Myocyte (in vitro differentiated cells): ENCODE measurements at regions not wholly inside any gene's neighbourhood (a gene's known extent, or its start where the extent isn't known, plus 50 kb on each side); places are given as distances from the start of the nearest gene placed in this dataset.

Source experiments
- DNase-seq: peaks from one replicate; pipeline ENCODE4 v3.0.0-alpha.2; 2012; ENCODE audit warnings: low read depth

DNA sequence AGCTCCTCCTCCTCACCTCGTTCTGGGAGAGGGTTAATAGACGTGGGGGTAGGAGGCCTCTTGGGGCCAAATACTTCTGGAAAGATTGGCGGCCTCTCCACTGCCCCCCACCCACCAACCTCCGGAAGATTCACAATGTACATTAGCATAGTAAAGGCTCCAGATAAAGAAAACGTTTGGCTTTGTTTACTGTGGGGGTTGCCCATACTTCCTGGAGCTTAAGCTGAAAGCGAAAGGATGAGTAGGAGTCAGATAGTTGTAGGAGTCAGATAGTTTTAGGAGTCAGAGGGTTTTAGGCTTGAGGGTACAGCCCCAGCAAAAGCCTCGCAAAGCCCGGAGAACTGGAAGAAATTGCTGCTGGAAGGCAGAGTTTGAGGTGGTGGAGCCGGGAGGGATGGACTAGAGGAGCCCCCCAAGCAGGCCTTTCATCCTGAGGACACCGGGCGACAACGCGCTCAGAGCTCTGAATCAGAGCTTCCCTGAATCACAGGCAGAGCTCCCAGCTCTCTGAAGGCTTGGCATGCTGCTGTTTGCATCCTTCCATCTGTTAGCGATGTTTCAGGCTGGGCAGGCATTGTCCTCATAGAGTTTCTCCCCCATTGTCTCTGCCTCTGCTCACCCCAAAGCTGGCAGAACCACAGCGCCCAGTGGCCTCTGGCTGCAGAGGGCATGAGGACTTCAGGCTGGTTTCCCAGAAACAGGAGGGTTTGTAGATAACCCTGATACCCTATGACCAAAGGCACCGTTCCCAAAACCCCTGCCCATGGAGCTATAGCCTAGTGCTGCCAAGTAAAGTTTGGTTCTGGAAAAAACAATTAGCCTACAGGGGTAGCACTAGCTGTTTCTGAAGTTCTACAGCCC lies 280.7 kb downstream of the BCOR start:
- DNase-seq, result no peak

DNA sequence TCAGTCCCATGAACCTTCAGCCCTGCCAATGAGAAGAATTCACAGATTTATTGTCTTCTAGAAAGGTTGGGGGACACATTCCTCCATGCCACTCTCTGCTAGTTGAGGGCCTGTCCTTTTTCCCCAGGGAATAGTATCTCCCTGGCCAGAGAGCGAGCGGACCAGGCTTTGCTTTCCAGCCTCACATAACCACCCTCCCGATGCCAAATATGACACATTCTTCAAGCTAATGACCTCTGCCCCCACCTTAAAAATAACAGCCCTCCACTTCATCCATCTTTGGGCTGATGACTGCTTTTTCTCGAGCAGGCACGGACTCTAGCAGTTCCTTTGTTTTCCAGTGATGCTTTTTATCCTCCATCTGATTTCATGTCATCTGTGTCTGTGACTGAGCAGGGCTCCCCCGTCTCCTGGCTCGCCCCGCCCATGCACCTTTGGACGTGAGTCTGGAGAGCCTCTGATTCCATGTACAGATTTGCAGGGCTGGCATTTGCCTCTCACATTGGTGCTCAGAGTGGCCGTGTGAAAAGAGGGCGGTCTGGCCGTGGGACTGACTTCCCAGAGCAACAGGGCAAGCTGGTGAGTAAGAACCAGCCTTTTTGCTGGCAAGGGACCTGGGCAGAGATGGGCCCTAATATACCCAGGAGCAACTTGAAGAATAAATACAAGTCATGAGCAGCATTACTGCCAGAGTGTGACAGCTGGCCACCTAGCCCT lies 279.8 kb downstream of the BCOR start:
- DNase-seq, result no peak

DNA sequence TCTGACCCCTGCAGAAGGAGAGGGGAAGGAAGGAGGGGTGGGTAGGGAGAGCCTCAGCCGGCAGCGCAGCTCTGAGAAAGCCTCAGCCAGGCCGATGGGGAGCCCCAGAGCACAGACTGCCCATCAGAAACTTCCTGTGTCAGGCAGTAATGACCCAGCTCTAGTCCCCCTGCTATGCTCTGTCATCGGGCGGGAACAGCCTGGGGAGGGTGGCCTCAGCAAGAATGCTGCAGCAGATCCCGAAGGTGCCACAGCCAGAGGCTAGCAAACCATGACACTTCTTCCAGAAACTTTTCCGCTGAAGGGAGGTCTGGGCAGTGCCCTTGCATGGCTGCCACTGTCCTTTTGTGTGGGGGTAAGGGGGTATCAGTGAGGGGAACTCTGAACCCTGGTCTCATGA lies 279.0 kb downstream of the BCOR start:
- DNase-seq, result no peak

DNA sequence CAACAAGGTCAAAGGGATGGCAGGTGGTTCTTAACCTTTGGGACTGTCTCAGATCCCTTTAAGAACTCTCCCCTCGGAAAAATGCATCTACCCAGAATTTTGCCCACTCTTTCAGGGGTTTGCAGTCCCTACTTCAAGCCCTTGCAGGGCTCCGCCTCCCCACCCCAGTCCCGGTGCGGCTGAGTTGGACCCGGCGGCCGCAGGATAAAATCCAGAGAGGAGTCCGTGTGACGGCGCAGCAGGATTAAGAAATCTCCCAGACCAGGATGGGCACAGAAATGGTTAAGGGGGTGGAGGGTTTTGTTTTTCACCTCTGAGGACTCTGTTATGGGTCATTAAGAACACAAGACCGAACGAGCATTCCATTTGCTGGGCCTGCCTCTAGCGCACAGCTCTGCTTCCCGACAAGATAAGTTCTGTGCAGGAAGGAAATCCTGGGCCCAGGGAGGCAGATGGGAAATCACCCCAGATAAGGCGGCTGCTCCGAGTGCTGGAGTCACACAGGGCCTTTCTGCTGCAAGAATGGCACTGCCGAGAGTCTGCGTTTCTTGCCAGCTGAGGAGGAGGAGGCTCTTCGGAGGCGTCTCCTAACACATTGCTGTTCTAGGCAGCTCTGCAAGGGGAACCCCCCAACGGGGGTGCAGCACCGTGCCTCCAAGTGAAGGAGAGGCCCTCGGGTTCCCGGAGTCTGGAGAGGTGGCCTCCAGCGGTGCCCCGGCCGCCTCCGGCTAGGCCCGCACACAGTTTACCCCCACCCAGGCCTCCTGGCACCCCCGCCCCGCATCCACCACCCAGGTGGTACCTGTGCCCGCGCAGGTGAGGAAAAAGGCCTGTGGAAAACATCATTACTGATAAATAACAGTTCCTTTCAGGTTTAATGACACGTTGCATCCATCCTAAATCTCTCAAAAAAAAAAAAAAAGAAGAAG lies 277.6 kb downstream of the BCOR start:
- no peak for DNase-seq

DNA sequence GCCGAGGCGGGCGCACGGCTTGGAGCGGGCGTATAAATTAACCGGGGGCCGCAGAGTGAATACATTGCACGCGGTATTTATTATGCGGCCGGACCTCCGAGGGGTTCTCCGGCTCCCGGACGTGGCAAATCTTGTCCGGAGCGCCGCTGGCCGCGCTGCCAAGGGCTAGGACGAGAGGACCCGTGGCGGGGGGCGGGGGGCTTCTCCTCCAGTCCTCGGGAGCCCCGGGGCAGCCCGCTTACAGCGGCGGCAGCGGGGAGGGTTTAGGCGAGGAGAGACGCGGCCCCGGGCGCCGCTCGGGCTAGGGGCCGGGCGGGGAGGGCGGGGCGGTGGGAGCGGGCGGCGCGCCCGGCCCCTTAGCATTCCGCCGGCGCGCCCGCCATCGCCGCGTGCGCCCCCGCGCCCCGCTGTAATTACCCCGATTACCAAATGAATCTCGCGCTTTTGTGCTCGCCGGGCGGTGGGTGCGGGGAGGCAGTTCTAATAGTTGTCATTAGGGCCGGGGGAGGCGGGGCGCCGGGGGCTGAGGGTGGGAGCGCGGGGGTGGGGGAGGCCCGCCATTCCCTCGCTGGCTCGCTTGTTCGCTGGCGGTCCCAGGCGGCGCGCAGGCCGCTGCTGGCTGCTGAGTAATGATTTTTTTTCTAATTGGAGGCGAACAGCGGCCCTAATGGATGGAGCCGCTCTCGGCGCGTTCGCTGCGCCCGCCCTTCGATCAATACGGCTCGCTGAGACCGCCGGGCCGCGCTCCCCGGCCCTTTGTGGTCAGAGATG lies 276.6 kb downstream of the BCOR start:
- DNase-seq, result no peak

DNA sequence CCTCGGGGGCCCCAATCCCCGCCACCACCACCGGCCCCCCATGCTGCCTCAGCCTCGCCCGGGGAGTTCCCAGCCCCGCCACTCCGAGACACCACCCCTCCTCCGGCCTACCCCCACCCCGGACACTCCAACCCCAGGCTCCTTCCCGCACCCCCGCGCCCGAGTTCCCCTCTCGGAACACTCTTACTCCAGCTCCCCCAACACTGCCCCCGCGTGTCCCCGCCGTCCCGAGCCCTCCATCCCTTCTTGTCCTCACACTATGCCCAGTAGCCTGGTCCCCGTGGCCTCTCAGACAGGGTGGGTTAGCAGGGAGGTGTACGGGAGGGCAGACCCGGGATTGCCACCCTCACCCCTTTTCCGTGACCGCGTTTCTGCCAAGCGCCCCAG lies 276.1 kb downstream of the BCOR start:
- no peak for DNase-seq

DNA sequence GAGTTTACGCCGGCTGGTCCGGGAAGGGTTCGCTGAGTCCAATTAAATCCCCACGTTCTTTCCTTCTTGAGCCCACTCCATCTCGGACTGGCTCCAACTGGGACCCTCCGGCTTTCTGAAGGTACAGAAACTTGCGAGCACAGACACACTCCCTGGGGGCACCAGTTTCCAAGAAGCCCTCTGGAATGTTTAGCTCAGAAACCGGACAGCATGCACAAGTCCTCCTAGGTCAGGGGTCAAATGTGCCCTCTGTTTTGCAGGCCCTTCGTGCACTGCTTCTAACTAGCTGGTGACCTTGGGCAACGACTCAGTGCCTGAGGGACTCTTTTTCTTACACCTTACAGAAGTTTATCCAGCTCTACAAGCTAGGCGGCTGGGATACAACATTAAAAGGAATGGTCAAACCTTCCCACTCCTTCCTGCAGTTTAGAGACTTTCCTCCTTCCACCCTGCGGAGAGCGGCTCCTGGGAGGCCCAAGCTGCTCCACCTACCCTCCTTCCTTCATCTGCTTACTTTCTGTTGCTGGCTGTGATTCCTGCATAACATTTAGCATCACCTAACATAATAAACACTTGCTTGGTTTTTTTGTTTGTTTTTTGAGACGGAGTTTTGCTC lies 275.5 kb downstream of the BCOR start:
- DNase-seq, result no peak

DNA sequence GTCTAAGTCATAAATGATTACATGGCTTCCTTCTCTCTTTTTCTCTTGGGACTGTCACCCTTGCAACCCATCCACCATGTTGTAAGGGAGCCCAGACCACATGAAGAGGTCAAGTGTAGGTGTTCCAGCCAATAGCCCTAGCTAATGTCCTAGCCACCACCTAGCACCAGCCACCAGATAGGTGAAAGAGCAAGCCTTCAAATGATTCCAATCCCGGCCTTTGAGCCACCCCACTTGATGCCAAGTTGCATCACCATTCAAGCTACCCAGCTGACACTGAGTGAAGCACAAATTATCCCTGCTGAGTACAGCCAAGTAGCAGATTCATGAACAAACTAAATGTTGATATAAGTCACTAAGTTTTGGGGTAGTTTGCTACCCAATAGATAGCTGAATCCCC lies 274.3 kb downstream of the BCOR start:
- no peak for DNase-seq

DNA sequence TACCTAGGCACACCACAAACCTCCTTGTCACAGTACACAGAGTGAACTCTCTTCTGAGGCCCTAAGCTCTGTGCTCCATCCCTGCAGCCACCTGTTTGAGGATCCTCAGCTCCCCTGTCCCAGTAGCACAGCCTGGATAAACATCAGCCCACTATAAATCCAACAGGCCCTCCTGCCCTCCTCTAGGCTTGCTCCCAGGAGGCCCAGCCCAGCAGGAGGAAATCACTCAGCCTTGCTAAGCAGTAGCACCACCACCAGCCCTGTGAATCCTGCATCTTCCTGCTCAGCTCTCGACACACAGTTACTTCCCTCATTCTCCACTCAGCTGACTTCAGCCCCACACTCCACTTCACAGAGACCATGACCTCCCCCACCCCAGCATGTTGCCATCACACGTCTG lies 273.9 kb downstream of the BCOR start:
- DNase-seq, result no peak

DNA sequence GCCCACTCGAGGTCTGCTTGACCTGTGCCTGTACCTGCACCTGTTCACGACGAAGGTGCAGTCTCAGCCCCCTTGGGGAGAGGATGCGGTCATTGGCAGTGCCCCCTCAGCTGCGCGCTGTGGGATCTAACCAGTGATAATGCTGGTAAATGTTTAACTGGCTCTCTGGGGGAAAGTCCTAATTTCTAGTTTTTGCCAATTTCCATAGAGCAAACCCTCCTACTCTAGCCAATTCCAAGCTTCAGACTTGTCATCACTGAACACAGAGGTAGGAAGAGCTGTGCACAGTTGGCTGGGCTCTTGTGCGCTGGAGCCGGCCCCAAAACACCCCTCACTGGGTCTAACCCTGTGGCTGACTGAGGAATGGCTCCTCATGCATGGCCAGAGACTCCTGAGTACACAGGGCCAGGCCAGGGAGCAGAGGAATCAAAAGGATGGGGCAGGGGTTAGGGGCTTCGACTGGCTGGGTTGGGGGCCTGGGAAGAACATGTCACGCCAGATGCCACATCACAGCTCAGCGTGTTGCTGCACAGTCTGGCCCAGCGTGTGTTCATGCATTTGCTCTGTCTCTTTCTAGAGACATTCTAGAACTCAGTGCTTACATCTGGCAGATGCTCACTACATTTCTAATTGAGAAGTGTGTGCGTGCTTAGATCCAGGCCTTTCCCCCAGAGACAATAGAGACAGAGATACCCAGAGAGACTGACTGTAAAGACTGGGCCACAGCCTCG lies 270.8 kb downstream of the BCOR start:
- DNase-seq, result no peak

DNA sequence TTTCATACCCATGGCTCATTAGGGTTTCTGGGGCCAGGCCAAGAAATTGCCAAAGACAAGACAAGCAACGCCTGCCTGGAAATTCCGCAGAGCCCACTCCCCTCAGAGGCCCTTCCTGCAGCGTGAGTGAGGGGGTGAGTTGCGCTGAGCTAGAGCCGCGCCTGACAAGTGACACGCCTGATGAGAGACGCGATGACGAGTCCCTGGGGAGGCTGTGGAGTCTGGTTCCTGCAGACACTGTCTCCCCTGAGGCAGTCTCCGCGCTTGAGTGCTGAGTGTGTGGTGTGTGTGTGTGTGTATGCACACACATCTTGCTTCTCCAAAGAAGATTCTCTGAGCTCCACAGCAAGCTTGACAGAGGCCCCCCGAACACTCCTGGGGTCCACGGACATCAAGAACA lies 269.8 kb downstream of the BCOR start:
- no peak for DNase-seq

DNA sequence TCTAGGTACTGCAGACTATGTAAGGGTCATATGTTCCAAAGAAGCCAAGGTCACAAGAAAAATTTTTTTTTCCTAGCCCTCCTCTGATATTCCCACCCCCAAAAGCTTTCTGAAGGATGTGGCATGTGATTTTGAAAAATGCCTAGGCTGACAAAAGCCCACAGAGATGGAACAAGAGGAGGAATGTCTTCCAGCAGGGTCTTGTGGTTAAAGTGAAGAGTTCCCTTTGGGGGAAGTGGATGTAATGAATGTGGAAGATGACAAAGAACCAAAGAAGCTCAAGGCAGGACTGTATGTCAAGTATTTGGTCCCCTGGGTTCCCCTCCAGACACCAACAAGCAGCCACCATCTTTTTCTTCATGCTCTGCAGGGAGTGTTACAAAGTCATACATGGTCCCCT lies 268.8 kb downstream of the BCOR start:
- no peak for DNase-seq

DNA sequence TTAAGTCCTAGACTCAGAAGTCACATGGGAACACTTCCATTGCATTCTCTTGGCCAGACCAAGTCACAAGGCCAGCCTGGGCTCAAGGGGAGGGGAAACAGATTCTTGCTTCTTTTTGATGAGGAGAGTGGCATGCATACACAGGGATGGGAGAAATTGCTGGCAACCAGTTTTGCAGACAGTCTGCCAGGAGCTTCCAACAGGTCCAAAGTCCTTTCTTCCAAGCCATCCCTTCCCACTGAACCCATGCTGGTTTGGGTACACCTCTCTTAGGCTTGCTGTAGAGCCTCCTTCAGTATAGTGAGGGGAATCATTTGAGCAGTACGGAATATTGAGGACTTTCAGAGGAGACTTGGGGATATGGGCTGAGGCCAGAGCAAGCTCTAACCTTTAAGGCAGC lies 267.8 kb downstream of the BCOR start:
- DNase-seq, result no peak

DNA sequence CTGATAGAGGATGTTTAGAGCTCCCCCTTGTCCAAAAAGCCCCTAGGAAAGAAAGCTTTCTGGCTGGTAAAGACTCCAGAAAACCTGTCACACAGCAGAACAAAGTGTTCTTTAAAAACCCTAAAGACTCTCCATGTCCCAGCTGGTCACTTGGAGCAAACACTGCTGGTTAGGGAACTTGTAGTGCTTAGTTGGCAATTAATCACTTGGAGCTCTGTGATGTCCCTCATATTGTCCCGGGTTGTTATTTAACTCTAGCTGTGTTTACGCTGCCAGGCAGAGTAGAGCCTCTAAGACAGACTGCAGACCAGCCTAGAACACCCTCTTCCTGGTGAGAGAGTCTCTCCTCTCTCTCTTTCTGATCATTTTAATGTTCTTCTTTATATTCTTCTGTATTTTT lies 267.3 kb downstream of the BCOR start:
- DNase-seq, result no peak

DNA sequence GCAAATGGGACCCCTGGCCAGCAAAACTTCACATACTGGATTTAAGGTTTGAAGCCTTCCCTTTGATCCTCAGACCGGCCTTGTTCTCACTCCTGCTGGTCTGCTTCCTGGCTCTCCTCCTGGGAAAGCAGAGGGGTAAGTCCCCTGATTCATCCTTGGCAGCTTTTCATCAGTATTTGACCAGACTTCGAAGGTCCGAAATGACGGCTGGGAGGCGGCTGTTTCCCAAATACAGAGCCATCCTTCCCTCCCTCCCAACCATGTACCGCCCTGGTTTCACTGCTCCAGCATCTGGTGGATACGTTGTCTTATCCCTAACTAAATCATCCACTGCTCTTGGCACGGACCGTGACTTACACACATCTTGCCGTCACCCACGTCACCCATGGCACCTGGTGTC lies 265.5 kb downstream of the BCOR start:
- no peak for DNase-seq

DNA sequence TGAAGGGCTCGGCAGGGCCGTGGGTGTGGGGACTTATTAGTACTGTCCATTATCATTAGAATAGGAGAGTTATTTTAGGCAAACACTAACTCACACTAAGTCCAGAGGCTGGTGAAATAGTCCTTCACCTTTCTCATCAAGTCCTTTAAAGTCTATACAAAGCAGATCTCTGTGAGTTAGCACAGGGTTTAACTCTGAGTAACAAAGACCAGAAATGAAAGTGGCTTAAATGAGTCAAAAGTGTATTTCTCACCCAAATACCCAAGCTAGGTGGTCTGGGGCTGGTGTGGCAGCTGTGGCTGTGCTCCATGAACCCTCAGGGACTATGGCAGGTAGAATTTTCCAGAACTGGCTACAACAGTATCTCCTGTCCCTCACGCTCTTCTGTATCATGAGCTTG lies 263.2 kb downstream of the BCOR start:
- no peak for DNase-seq

DNA sequence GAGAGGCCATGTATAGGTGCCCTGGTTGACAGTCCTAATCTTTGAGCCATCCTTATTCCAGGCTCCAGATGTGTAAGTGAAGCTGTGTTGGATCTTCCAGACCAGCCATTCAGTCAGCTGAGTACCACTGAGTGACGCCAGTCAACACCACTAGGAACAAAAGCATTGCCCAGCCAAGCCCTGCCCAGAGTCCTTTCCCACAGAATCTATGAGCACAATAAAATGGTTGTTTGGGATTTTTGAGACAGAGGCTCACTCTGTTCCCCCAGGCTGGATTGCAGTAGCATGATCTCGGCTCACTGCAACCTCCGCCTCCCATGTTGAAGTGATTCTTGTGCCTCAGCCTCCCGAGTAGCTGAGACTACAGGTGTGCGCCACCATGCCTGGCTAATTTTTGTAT lies 262.5 kb downstream of the BCOR start:
- no peak for DNase-seq

DNA sequence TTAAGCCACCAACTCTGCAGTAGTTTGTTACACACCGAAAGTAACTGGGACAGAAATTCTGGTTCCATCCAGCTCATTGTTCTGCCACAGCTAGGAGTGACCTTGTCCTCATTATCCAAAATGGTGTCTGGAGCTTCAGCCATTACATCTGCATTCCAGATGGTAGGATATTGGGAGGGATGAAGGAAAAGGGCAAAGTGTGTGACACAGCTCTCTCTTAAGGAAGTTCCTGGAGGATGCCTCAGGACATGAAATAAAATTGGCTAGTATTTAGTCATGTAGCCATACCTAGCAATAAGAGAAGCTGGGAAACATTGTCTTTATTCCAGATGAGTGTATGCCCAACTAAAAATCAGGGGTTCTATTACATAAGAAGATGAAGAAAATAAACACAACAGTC lies 262.0 kb downstream of the BCOR start:
- DNase-seq, result no peak

DNA sequence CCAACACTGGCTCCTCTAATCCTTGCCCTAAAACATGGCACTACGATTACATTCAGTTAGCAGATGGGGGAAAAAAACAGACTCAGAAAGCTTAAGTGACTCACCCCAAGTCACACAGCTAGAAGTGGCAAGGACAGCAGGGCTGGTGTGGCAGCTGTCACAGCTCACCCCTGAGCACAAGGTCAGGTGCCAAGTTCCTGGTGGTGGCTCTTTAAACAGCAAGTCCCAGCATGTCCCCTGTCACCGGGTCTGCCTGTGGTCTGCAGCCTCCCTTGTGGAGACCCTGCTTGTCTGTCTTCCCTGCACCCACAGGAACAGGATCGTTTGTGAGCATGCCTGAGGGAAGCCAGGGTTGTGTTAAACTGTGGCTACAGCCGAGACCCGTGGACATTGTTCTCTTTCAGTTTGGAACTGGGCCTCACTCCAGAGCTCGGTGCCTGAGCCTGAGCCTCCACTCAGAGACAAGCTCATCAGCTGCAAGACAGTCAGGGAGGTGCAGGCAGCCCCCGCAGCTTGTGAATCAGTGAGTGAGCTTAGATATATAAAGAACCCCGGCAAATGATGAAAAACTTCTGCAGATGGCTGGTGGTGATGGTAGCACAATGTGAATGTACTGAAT lies 260.8 kb downstream of the BCOR start:
- peak; percentile 75 for DNase-seq
